SU-DHL-6 (cell line): ENCODE measurements at regions not wholly inside any gene's neighbourhood (a gene's known extent, or its start where the extent isn't known, plus 50 kb on each side); places are given as distances from the start of the nearest gene placed in this dataset.

Source experiments
- EZH2phosphoT487 ChIP-seq: fragments of 200-600 bp; sonication (generic), shearing (Covaris generic); conservative IDR thresholded peaks from 2 replicates; pipeline ENCODE4 v1.6.1; 2018; ENCODE audit warnings: mild to moderate bottlenecking, antibody characterized with exemption, low read length, moderate library complexity, mixed read lengths
- TF ChIP-seq, protein P1 (sequence below): fragments of 200-600 bp; sonication (generic); IDR thresholded peaks from one replicate; pipeline ENCODE4 v1.5.1; 2017; ENCODE audit warnings: antibody characterized with exemption, mild to moderate bottlenecking, low read length, moderate library complexity; ENCODE audit not compliant: insufficient read depth, poor library complexity, severe bottlenecking

DNA sequence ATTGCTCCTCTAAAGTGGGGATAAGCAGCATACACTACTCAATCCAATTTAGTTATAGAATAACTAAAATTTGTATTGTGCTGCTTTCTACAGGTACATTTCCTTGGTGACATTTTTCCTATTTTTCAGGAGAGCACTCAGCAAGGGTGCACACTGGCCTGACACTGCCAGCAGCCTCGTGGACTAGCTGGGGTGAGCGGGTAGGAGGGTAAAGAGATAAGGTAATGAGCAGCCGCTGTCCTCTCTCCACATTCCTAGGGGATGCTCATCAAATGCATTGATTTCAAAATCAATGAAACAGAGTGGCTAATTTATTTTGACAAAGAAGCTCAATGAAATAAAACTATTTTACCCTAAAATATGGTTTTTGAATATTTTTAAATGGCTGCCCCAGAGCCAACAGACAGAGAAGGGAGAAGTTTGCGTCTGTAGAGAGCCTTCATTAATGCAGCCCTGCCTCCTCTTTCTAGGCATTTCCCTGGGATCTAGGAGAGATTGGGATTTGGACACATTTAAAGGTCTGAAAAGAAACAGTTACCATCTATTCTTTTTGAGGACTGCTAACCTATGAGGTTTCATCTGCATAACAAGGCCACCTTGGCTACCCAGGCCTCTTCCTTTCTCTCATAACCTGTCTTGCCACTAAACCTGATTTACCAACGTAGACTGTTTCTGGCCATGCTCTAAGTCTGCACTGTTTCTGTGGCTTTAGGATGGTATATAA, 561.0 kb downstream of the IPMK start:
- TF ChIP-seq, protein P1, sequence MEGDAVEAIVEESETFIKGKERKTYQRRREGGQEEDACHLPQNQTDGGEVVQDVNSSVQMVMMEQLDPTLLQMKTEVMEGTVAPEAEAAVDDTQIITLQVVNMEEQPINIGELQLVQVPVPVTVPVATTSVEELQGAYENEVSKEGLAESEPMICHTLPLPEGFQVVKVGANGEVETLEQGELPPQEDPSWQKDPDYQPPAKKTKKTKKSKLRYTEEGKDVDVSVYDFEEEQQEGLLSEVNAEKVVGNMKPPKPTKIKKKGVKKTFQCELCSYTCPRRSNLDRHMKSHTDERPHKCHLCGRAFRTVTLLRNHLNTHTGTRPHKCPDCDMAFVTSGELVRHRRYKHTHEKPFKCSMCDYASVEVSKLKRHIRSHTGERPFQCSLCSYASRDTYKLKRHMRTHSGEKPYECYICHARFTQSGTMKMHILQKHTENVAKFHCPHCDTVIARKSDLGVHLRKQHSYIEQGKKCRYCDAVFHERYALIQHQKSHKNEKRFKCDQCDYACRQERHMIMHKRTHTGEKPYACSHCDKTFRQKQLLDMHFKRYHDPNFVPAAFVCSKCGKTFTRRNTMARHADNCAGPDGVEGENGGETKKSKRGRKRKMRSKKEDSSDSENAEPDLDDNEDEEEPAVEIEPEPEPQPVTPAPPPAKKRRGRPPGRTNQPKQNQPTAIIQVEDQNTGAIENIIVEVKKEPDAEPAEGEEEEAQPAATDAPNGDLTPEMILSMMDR = no peak
- TF ChIP-seq EZH2phosphoT487 = no peak
